Ectodermal cell (in vitro differentiated cells): ENCODE measurements at regions not wholly inside any gene's neighbourhood (a gene's known extent, or its start where the extent isn't known, plus 50 kb on each side); places are given as distances from the start of the nearest gene placed in this dataset.

ENCODE experiments used
- H3K27ac ChIP-seq: 2 replicates; pipeline ENCODE4 v1.7.0; 2013; ENCODE audit warnings: mild to moderate bottlenecking, low read depth, low read length; ENCODE audit not compliant: insufficient read depth, poor library complexity, severe bottlenecking
- H3K27me3 ChIP-seq: 2 replicates; pipeline ENCODE4 v1.7.0; 2013; ENCODE audit warnings: mild to moderate bottlenecking, low read length; ENCODE audit not compliant: insufficient read depth, control insufficient read depth, poor library complexity, severe bottlenecking
- H3K36me3 ChIP-seq: one replicate; pipeline ENCODE4 v1.7.0; 2013; ENCODE audit warnings: low read length; ENCODE audit not compliant: control insufficient read depth, insufficient read depth
- H3K4me1 ChIP-seq: one replicate; pipeline ENCODE4 v1.7.0; 2013; ENCODE audit warnings: low read length; ENCODE audit not compliant: control insufficient read depth, insufficient read depth
- H3K4me3 ChIP-seq: 2 replicates; pipeline ENCODE4 v1.7.0; 2013; ENCODE audit warnings: low read depth, low read length, control low read depth; ENCODE audit not compliant: insufficient read depth
- H3K9me3 ChIP-seq: 2 replicates; pipeline ENCODE4 v1.7.0; 2013; ENCODE audit warnings: mild to moderate bottlenecking, low read length, moderate library complexity; ENCODE audit not compliant: control insufficient read depth
- WGBS, 2 experiments: methylation state at CpG; one replicate each; pipeline ENCODE4 v1.1.7; 2013; ENCODE audit warnings: missing lambda C conversion rate in 2 of 2; 5-methylcytosine and 5-hydroxymethylcytosine counted together

DNA sequence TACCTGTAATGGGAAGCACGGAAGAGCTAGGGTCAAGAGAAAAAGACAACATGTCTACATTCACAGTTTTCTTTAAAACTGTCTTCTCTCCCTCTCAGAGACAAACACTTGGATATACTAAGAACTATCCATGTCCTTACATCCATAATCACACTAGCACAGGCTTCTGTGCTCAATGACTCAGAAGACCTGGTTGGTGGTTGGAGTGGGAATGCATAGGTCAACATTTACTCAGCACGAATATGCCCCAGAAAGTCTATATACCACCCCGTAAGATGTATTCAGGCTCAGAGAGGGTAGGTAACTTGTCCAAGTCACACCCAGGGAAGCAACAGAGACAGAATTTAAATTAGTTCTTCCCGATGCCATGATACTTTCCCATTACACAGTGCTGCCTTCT, 891.1 kb downstream of the TUSC7 start:
- 93 to 99% methylated on average over 4 of the region's 4 CpGs for WGBS, 2 experiments
- no peaks in the 10 kb centered on the region for H3K36me3 ChIP-seq
- no peak overlapping the region for H3K27ac ChIP-seq
- H3K4me1 ChIP-seq, result peaks cover 21% of the 10 kb centered on the region
- H3K4me3 ChIP-seq, result no peak overlapping the region
- no peaks in the 10 kb centered on the region for H3K9me3 ChIP-seq
- H3K27me3 ChIP-seq, result no peaks in the 10 kb centered on the region

DNA sequence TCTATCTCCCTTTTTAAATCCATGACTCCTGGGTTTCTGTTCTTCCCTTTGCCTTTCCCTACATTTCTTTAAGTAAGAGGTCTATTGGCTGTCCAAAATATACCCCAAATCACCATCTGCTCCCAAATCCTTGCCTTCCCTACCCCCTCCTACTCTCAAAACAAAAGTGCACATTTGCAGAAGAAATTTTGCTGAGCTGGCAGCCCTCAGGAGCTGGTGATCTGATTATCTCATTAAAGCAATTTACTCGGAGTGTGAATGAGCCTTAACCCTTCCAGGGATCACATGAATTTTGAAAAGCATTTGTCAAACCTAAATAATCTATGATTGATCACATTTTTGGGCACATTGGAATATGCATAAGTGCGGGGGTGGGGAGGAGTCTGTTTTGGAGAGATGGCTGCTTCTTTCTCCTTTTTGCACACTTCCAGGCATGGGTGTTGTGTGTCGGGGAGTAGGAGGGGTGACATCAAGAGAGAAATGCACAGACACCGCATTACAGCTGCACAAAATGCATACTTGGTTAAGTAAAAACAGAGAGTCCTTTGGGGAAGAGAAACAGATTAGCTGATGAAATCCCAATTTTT, 892.6 kb downstream of the TUSC7 start:
- no peaks in the 10 kb centered on the region for H3K9me3 ChIP-seq
- H3K27ac ChIP-seq, result no peak overlapping the region
- H3K4me1 ChIP-seq, result peaks cover 21% of the 10 kb centered on the region
- 93 to 94% methylated on average over 3 to 4 of the region's 4 CpGs for WGBS, 2 experiments
- H3K27me3 ChIP-seq, result no peaks in the 10 kb centered on the region
- no peaks in the 10 kb centered on the region for H3K36me3 ChIP-seq
- H3K4me3 ChIP-seq, result no peak overlapping the region

DNA sequence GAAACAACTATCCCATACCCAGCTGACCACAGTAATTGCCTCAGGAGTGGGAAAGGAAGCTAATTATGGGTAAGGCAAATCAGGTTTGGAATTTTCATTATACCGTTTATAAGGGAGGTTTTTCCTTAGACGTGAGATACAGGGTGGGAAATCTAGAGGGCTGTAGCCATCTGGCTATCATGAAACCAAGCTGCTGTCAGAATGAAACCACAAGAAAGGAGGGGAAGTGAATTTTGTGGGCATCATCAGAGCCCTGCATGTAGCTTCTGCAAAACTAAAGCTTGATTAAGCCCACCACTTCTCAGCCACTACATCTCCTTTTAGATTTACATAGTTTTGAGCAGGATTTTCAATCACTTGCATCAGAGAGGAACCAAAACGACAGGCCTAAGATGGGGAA, 893.5 kb downstream of the TUSC7 start:
- H3K27ac ChIP-seq, result no peak overlapping the region

DNA sequence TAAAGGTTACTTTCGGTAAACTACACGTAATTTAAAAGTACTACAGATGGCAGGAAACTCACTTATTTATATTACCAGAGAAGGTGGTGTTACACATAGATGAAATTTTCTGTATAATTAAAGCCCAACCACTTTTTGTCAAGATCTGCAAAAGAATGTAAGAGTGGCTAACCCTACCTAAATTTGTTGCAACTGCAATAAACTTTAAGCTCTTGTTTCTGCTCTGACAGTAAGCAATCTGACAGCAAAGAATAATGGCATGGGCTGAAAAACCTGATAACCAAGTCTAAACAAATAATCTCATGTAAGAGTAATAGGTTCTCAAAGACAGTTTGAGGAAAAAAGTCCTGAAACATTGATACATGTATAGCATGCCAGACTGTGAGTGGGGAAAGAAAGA, 897.3 kb downstream of the TUSC7 start:
- no peaks in the 10 kb centered on the region for H3K9me3 ChIP-seq
- H3K27me3 ChIP-seq, result no peaks in the 10 kb centered on the region
- H3K4me1 ChIP-seq, result peaks cover 17% of the 10 kb centered on the region
- no CpG with 5 or more reads among the region's 2 CpGs for WGBS, 2 experiments
- no peak overlapping the region for H3K4me3 ChIP-seq
- H3K27ac ChIP-seq, result no peak overlapping the region
- H3K36me3 ChIP-seq, result no peaks in the 10 kb centered on the region

More for the DNA sequence above, 893.5 kb downstream of the TUSC7 start:
- Histone ChIP-seq H3K4me3 (no peak overlapping the region), H3K36me3 (no peaks in the 10 kb centered on the region), H3K4me1 (peaks cover 21% of the 10 kb centered on the region), H3K9me3 (no peaks in the 10 kb centered on the region), H3K27me3 (no peaks in the 10 kb centered on the region)
- 72 to 85% methylated on average over 2 to 3 of the region's 3 CpGs for WGBS, 2 experiments

DNA sequence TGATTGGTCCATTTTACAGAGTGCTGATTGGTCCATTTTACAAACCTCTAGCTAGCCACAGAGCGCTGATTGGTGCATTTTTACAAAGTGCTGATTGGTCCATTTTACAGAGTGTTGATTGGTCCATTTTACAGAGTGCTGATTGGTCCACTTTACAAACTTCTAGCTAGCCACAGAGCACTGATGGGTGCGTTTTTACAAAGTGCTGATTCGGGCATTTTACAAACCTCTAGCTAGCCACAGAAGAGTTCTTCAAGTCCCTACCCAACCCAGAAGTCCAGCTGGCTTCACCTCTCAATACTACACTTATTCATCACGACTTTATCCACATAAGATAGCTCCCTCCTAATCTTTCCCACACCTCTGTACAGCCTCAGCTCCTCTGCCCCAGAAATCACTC, 899.8 kb downstream of the TUSC7 start:
- H3K27ac ChIP-seq, result no peak overlapping the region
- no peaks in the 10 kb centered on the region for H3K27me3 ChIP-seq
- no peaks in the 10 kb centered on the region for H3K9me3 ChIP-seq
- no peaks in the 10 kb centered on the region for H3K36me3 ChIP-seq
- no peak overlapping the region for H3K4me3 ChIP-seq
- WGBS, 2 experiments, result 80 to 85% methylated on average over 4 of the region's 4 CpGs
- H3K4me1 ChIP-seq, result no peaks in the 10 kb centered on the region

DNA sequence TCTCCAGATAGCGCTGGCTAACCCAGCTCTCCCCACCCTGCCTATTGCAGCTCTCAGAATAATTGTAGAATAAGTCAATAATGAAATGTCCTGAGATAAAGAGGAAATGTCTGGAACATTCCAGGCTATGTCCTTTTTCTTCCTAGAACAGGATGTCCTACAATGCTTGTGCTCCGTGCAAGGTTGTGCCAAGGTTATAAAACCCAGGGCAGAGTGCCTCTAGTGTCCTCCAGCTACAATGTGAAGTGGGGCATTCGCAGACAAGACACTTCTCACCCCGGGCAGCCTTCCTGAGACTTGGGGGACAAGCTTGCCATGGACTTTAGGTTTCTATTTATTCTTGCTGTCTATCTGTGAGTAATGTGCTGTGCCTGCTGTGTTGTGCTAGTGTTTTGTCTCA, 900.6 kb downstream of the TUSC7 start:
- Histone ChIP-seq H3K4me1 (no peaks in the 10 kb centered on the region), H3K36me3 (no peaks in the 10 kb centered on the region), H3K27me3 (no peaks in the 10 kb centered on the region), H3K27ac (no peak overlapping the region), H3K9me3 (no peaks in the 10 kb centered on the region), H3K4me3 (no peak overlapping the region)
- WGBS, 2 experiments, result 85 to 95% methylated on average over 3 to 4 of the region's 4 CpGs

DNA sequence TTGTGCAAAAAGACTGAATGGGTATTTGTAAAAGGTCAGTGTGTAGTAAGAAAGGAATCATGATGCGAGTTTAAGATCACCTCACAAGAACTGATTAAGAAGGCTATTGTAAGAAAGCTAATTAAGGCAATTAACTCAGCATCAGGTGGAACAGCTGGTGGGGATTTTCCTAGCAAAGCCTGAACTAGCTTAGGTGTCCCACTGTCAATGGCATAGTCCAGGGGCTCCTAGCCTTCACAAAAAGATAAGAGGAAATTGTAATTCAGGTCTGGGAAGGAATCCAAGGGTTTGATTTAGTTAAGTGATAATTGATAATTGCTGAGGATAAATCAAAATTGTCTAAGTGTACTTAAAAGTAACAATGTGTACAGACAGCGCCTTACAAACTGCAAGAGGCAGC, 901.6 kb downstream of the TUSC7 start:
- 87 to 91% methylated on average over 2 of the region's 2 CpGs for WGBS, 2 experiments
- Histone ChIP-seq H3K9me3 (no peaks in the 10 kb centered on the region), H3K27me3 (no peaks in the 10 kb centered on the region), H3K27ac (no peak overlapping the region), H3K4me3 (no peak overlapping the region), H3K36me3 (no peaks in the 10 kb centered on the region), H3K4me1 (no peaks in the 10 kb centered on the region)

DNA sequence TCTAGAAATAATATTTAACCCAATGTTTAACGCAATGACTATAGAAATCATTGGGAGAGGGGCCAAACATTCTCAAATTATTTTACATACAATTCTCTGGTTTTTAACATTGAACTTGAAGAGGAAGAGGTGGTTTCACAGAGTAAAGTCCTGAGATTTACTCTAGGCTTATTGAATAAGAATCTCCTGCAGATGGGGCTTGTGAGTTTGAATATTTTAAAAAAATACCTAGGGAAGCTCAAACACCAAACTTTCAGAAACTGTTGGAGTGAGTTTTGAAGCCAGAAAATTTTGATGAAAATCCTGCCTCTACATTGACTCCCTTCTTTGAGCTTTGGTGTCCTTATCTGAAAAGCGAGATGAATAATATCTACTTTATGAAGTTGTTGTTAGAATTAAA, 906.6 kb downstream of the TUSC7 start:
- no peaks in the 10 kb centered on the region for H3K36me3 ChIP-seq
- 96 to 100% methylated on average over 1 to 2 of the region's 2 CpGs for WGBS, 2 experiments
- no peak overlapping the region for H3K27ac ChIP-seq
- H3K4me1 ChIP-seq, result no peaks in the 10 kb centered on the region
- H3K27me3 ChIP-seq, result no peaks in the 10 kb centered on the region
- H3K4me3 ChIP-seq, result no peak overlapping the region
- H3K9me3 ChIP-seq, result no peaks in the 10 kb centered on the region

DNA sequence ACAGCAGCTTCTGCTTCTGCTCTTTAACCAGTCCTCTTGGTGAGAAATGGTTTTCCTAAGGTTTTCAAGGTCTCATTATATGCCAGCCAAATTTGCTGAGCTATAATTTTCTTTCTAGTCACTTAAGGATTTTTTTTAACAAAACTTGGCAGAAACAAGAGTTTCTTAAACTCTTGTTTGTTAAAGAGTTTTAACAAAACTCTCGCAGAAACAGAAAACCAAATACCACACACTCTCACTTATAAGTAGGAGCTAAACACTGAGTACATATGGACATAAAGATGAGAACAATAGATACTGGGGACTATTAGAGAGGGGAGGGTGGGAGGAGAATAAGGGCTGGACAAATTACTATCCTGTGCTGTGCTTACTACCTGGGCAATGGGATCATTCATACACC, 908.3 kb downstream of the TUSC7 start:
- WGBS, 2 experiments, result no CpG with 5 or more reads among the region's 1 CpG
- no peaks in the 10 kb centered on the region for H3K27me3 ChIP-seq
- no peaks in the 10 kb centered on the region for H3K9me3 ChIP-seq
- no peaks in the 10 kb centered on the region for H3K4me1 ChIP-seq
- H3K4me3 ChIP-seq, result no peak overlapping the region
- no peaks in the 10 kb centered on the region for H3K36me3 ChIP-seq
- H3K27ac ChIP-seq, result no peak overlapping the region

DNA sequence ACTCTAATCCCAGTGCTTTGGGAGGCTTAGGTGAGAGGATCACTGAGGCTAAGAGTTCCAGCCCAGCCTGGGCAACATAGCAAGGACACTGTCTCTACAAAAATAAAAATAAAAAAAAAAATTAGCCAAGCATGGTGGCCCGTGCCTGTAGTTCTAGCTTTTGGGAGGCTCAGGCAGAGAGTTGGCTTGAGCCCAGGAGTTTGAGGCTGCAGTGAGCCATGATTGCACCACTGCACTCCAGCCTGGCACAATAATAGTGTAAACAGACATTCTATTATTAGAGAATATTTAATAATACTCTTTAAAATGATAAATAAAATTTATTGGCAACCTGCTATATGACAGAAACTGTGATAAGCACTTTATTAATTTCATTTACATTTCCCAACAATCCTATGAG, 908.9 kb downstream of the TUSC7 start:
- Histone ChIP-seq H3K4me1 (no peaks in the 10 kb centered on the region), H3K27me3 (no peaks in the 10 kb centered on the region), H3K27ac (no peak overlapping the region), H3K9me3 (no peaks in the 10 kb centered on the region), H3K36me3 (no peaks in the 10 kb centered on the region), H3K4me3 (no peak overlapping the region)
- 90 to 100% methylated on average over 1 of the region's 1 CpG for WGBS, 2 experiments

DNA sequence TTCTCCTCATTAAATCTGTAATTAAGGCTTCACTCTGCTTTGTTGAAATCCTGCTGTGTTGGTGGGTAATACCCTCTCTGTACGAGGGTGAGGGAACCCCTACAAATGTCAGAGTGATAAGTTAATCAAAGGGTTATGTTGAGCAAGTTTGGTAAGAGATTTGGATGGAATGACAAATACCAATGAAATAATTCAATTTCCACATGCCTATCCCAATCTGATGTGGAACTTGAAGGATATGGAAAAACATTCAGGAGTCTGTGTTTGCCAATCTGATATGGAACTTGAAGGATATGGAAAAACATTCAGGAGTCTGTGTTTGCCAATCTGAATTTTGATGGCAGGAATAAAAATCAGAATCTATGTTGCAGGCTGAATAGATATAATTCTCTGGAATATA, 910.2 kb downstream of the TUSC7 start:
- H3K4me3 ChIP-seq, result no peak overlapping the region
- WGBS, 2 experiments, result 73% methylated on average over 1 of the region's 1 CpG
- no peaks in the 10 kb centered on the region for H3K36me3 ChIP-seq
- no peak overlapping the region for H3K27ac ChIP-seq
- no peaks in the 10 kb centered on the region for H3K27me3 ChIP-seq
- no peaks in the 10 kb centered on the region for H3K9me3 ChIP-seq
- H3K4me1 ChIP-seq, result no peaks in the 10 kb centered on the region
